Esophagus squamous epithelium (tissue), 5 donors: ENCODE measurements at regions not wholly inside any gene's neighbourhood (a gene's known extent, or its start where the extent isn't known, plus 50 kb on each side); places are given as distances from the start of the nearest gene placed in this dataset.

Experiments used
- DNase-seq: peaks from one replicate; lab custom pipeline; 2025; lab: John Stamatoyannopoulos, UW
- H3K27ac ChIP-seq, 4 donors: fragments of 200-600 bp; sonication (generic); one replicate each; pipeline ENCODE4 v1.5.1; 2016 to 2019; ENCODE audit warnings: mild to moderate bottlenecking in 1 of 4
- H3K27me3 ChIP-seq, 4 donors: fragments of 200-600 bp; sonication (generic); 1 replicate in 3 of 4; 2 replicates in 1 of 4; pipeline versions ENCODE4 v1.5.1 to v1.6.0; 2017 to 2021; ENCODE audit warnings: antibody characterized with exemption in 1 of 4
- H3K36me3 ChIP-seq, 3 donors: fragments of 200-600 bp; sonication (generic); one replicate each; pipeline ENCODE4 v1.5.1; 2016 to 2019
- H3K4me1 ChIP-seq, 3 donors: fragments of 200-600 bp; sonication (generic); one replicate each; pipeline ENCODE4 v1.5.1; 2017 to 2019
- H3K4me3 ChIP-seq, 4 donors: fragments of 200-600 bp; sonication (generic); 1 replicate in 3 of 4; 2 replicates in 1 of 4; pipeline ENCODE4 v1.5.1; 2016 to 2019; ENCODE audit warnings: mild to moderate bottlenecking in 2 of 4, moderate library complexity in 1 of 4
- H3K9me3 ChIP-seq, 3 donors: fragments of 200-600 bp; sonication (generic); one replicate each; pipeline ENCODE4 v1.5.1; 2016 to 2019
- CTCF ChIP-seq, 6 experiments: fragments of 450-650 bp in 4 of 6; fragments of 200-600 bp in 2 of 6; sonication (generic) in 2 of 6; IDR thresholded peaks; one replicate each; pipeline ENCODE4 v1.5.1; 2016 to 2019; ENCODE audit warnings: antibody characterized with exemption in 6 of 6, mild to moderate bottlenecking in 4 of 6, moderate library complexity in 4 of 6
- POLR2A ChIP-seq, 4 donors: fragments of 450-650 bp; IDR thresholded peaks; one replicate each; pipeline ENCODE4 v1.6.1; 2017; ENCODE audit warnings: antibody characterized with exemption in 4 of 4, mild to moderate bottlenecking in 4 of 4, moderate library complexity in 3 of 4
- WGBS, 2 donors: methylation state at CpG; one replicate each; pipeline ENCODE4 v1.1.5; 2018; 5-methylcytosine and 5-hydroxymethylcytosine counted together
- intact Hi-C: fragments of 100-400 bp; cut with DNase I; formaldehyde crosslinking; loops from one replicate; pipeline ENCODE4 v1.15.0; 2022
- donor health status: DM: yes; HTN: yes; CAD: no.

DNA sequence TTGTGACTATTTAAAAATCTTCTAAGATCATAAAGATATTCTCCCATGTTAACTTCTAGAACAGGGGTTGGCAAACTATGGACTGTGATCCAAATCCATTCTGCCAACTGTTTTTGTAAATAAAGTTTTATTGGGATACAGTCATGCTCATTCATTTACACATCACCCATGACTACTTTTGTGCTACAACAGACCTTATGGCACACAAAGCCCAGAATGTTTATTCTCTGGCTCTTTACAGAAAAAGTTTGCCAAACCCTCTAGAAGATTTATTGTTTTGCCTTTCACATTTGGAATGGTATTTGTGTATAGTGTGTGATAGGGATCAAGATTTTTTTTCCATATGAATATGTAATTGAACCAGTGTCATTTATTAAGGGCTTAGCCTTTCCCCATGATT lies 341.7 kb downstream of the CD83 start:
- Histone ChIP-seq H3K36me3 (no peaks in the 10 kb centered on the region), H3K4me1 (peaks cover 0 to 11% (median 0%) of the 10 kb centered on the region in 3 donors), H3K4me3 (no peak overlapping the region), H3K27ac (no peak overlapping the region), H3K9me3 (no peaks in the 10 kb centered on the region), H3K27me3 (no peaks in the 10 kb centered on the region)
- intact Hi-C loops, result no loop called here
- TF ChIP-seq CTCF (IDR thresholded peaks at IDR 0.05) (no peak), POLR2A (IDR thresholded peaks at IDR 0.05) (no peak)
- DNase-seq, result no peak

DNA sequence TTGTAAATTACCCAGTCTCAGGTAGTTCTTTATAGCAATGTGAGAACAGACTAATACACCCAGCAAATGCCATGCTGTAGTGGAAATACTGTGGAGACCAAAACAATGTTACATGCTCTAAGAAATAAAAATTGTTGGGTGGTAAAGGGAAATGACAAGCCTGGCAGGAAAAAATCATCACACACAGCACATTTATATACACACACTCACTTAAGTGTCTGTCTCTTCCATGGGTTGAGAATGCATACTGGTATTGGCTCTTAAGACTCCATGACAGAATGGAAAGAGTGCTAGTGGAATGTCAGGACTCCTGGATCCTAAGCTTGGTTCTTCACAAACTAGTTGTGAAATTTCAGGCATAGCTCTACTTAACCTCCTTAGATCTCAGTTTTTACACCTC lies 343.0 kb downstream of the CD83 start:
- Histone ChIP-seq H3K27ac (no peak overlapping the region), H3K9me3 (no peaks in the 10 kb centered on the region), H3K4me3 (no peak overlapping the region), H3K36me3 (no peaks in the 10 kb centered on the region), H3K27me3 (no peaks in the 10 kb centered on the region), H3K4me1 (peaks cover 0 to 9% (median 0%) of the 10 kb centered on the region in 3 donors)
- intact Hi-C loops, result no loop called here
- DNase-seq, result no peak
- no peak for TF ChIP-seq CTCF (IDR thresholded peaks at IDR 0.05)
- TF ChIP-seq POLR2A (IDR thresholded peaks at IDR 0.05), result no peak

DNA sequence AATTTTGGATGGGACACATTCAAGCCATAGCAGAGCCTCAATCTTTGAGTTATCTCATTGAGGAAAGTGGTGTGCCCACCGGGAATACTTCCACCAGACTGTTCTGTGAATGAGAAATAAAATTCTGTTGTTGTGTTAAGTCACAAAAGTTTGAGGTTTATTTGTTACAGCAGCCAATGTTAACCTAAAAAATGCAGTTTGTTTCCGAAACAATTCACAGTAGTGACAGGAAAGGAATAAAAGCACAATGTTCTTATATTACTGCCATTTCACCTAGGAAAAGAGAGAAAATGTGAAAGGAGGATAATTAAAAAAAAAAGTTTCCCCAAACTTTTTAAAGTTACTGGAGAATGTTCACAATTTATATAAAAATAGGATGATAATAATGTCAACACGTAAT lies 344.6 kb downstream of the CD83 start:
- TF ChIP-seq CTCF (IDR thresholded peaks at IDR 0.05), result no peak
- no peak for TF ChIP-seq POLR2A (IDR thresholded peaks at IDR 0.05)

GRCh38 chr6:14462566-14462965 lies 345.0 kb downstream of the CD83 start:
- peaks cover 0 to 9% (median 0%) of the 10 kb centered on the region in 3 donors for H3K4me1 ChIP-seq
- intact Hi-C loops, result no loop called here
- TF ChIP-seq CTCF (IDR thresholded peaks at IDR 0.05), result no peak
- TF ChIP-seq POLR2A (IDR thresholded peaks at IDR 0.05), result no peak
- H3K27me3 ChIP-seq, result no peaks in the 10 kb centered on the region
- no peak overlapping the region for H3K27ac ChIP-seq
- H3K36me3 ChIP-seq, result no peaks in the 10 kb centered on the region
- 79 to 87% methylated on average over 2 of the region's 2 CpGs for WGBS, 2 donors
- H3K4me3 ChIP-seq, result no peak overlapping the region
- no peak for DNase-seq
- H3K9me3 ChIP-seq, result no peaks in the 10 kb centered on the region

More for the DNA sequence above, 344.6 kb downstream of the CD83 start:
- no peak for DNase-seq
- Histone ChIP-seq H3K27ac (no peak overlapping the region), H3K27me3 (no peaks in the 10 kb centered on the region), H3K36me3 (no peaks in the 10 kb centered on the region), H3K4me1 (peaks cover 0 to 9% (median 0%) of the 10 kb centered on the region in 3 donors), H3K4me3 (no peak overlapping the region), H3K9me3 (no peaks in the 10 kb centered on the region)
- intact Hi-C loops, result no loop called here
- 87 to 91% methylated on average over 3 of the region's 3 CpGs for WGBS, 2 donors

DNA sequence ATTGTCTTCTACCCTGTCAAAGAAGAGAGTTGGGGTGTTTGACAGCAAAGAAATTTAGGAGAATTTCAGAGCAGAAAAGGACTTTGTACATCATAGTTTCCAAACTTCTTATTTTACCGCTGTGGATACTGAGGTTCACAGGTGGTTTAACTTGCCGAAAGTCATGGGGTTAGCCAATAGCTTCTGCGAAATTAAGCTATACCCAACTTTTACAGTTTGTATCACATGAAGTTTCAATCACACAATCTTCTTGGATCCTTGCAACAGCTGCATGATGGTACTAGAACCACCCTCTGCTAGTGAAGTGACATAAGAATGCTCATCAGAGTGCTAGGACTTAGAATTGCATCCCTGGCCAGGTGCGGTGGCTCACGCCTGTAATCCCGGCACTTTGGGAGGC lies 345.5 kb downstream of the CD83 start:
- DNase-seq, result no peak
- H3K36me3 ChIP-seq, result no peaks in the 10 kb centered on the region
- no peaks in the 10 kb centered on the region for H3K27me3 ChIP-seq
- no peak overlapping the region for H3K4me3 ChIP-seq
- H3K9me3 ChIP-seq, result no peaks in the 10 kb centered on the region
- H3K4me1 ChIP-seq, result peaks cover 0 to 9% (median 0%) of the 10 kb centered on the region in 3 donors
- 97 to 98% methylated on average over 3 to 6 of the region's 6 CpGs for WGBS, 2 donors
- no peak for TF ChIP-seq POLR2A (IDR thresholded peaks at IDR 0.05)
- no peak overlapping the region for H3K27ac ChIP-seq
- intact Hi-C loops, result no loop called here

DNA sequence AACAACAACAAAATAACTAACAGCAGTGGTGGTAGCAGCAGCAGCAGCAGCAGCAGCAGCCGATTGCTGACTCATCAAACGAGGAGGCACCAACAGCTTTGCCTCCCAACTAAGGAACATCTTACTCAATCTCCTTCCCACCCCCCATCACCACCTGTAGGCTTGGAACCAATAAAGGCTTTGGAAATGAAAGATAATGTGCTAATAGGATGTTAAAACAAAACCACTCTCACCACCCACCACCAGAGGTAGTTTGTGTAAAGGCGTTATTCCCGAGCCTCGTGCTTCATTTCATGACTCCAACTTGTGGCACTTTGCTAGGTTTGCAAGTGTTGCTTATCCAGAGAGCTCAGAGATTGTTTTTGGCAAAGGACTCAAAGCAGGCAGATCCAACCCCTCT lies 346.5 kb downstream of the CD83 start:
- no peak overlapping the region for H3K27ac ChIP-seq
- 54 to 64% methylated on average over 5 of the region's 5 CpGs for WGBS, 2 donors
- H3K36me3 ChIP-seq, result no peaks in the 10 kb centered on the region

More for the DNA sequence above, 346.5 kb downstream of the CD83 start:
- Histone ChIP-seq H3K27me3 (no peaks in the 10 kb centered on the region), H3K4me1 (peaks cover 0 to under 1% (median 0%) of the 10 kb centered on the region in 3 donors), H3K9me3 (no peaks in the 10 kb centered on the region), H3K4me3 (no peak overlapping the region)
- TF ChIP-seq POLR2A (IDR thresholded peaks at IDR 0.05), result no peak
- peak in 1 of 6 experiments; percentile 10 for TF ChIP-seq CTCF (IDR thresholded peaks at IDR 0.05)
- DNase-seq, result no peak
- intact Hi-C loops, result no loop called here
